H9 (cell line): ENCODE measurements at regions not wholly inside any gene's neighbourhood (a gene's known extent, or its start where the extent isn't known, plus 50 kb on each side); places are given as distances from the start of the nearest gene placed in this dataset.

ENCODE experiments used
- DNase-seq: peaks from one replicate; pipeline ENCODE4 v3.0.0-alpha.2; 2017
- H2AFZ ChIP-seq: one replicate; pipeline ENCODE4 v1.6.1; 2013; ENCODE audit warnings: mild to moderate bottlenecking, low read length, control low read depth, moderate library complexity
- H2AK5ac ChIP-seq: 2 replicates; pipeline ENCODE4 v1.6.1; 2013; ENCODE audit warnings: low read length, control low read depth, mixed read lengths; ENCODE audit not compliant: insufficient read length
- H2BK120ac ChIP-seq: one replicate; pipeline ENCODE4 v1.6.1; 2013; ENCODE audit warnings: low read depth, mild to moderate bottlenecking, low read length, control low read depth, inconsistent platforms; ENCODE audit not compliant: poor library complexity, severe bottlenecking
- H2BK12ac ChIP-seq: 2 replicates; pipeline ENCODE4 v1.6.1; 2013; ENCODE audit warnings: low read length, control low read depth, mixed read lengths, low read depth; ENCODE audit not compliant: insufficient read length
- H2BK15ac ChIP-seq: 2 replicates; pipeline ENCODE4 v1.6.1; 2013; ENCODE audit warnings: low read depth, low read length, control low read depth
- H2BK20ac ChIP-seq: one replicate; pipeline ENCODE4 v1.6.1; 2013; ENCODE audit warnings: low read depth, mild to moderate bottlenecking, low read length, control low read depth, inconsistent platforms; ENCODE audit not compliant: poor library complexity, severe bottlenecking
- H2BK5ac ChIP-seq: 2 replicates; pipeline ENCODE4 v1.6.1; 2013; ENCODE audit warnings: low read length, control low read depth, mixed read lengths; ENCODE audit not compliant: insufficient read length
- H3K14ac ChIP-seq: 2 replicates; pipeline ENCODE4 v1.6.1; 2013; ENCODE audit warnings: low read length, control low read depth; ENCODE audit not compliant: insufficient read depth
- H3K18ac ChIP-seq: 2 replicates; pipeline ENCODE4 v1.6.1; 2013; ENCODE audit warnings: low read depth, mild to moderate bottlenecking, mixed read lengths, low read length, control low read depth; ENCODE audit not compliant: insufficient read length
- H3K23ac ChIP-seq: 2 replicates; pipeline ENCODE4 v1.6.1; 2013; ENCODE audit warnings: low read length, control low read depth, mixed read lengths, low read depth; ENCODE audit not compliant: insufficient read length
- H3K23me2 ChIP-seq: 2 replicates; pipeline ENCODE4 v1.6.1; 2013; ENCODE audit warnings: low read depth, mild to moderate bottlenecking, mixed read lengths, low read length, control low read depth; ENCODE audit not compliant: insufficient read length, poor library complexity, severe bottlenecking
- H3K27ac ChIP-seq: 2 replicates; pipeline ENCODE4 v1.5.1; 2013; ENCODE audit warnings: low read length, control low read depth, mixed read lengths, low read depth; ENCODE audit not compliant: insufficient read length
- H3K27me3 ChIP-seq: 2 replicates; pipeline ENCODE4 v1.6.1; 2013; ENCODE audit warnings: low read length, control low read depth, inconsistent platforms; ENCODE audit not compliant: insufficient read depth
- H3K4ac ChIP-seq: 2 replicates; pipeline ENCODE4 v1.6.1; 2013; ENCODE audit warnings: low read depth, mild to moderate bottlenecking, control low read depth, inconsistent platforms, low read length, moderate library complexity
- H3K4me1 ChIP-seq: 2 replicates; pipeline ENCODE4 v1.6.1; 2013; ENCODE audit warnings: low read length, control low read depth, inconsistent platforms; ENCODE audit not compliant: insufficient read depth
- H3K4me2 ChIP-seq: 2 replicates; pipeline ENCODE4 v1.6.1; 2013; ENCODE audit warnings: low read length, control low read depth, mixed read lengths; ENCODE audit not compliant: insufficient read length, insufficient read depth
- H3K56ac ChIP-seq: 2 replicates; pipeline ENCODE4 v1.6.1; 2013; ENCODE audit warnings: low read depth, mild to moderate bottlenecking, mixed read lengths, low read length, control low read depth; ENCODE audit not compliant: insufficient read length
- H3K79me1 ChIP-seq: 2 replicates; pipeline ENCODE4 v1.6.1; 2013; ENCODE audit warnings: low read depth, mild to moderate bottlenecking, moderate library complexity, low read length, control low read depth, inconsistent platforms; ENCODE audit not compliant: insufficient read depth, poor library complexity, severe bottlenecking
- H3K79me2 ChIP-seq: 2 replicates; pipeline ENCODE4 v1.6.1; 2013; ENCODE audit warnings: low read length, control low read depth, inconsistent platforms; ENCODE audit not compliant: insufficient read depth
- H3K9ac ChIP-seq: 2 replicates; pipeline ENCODE4 v1.6.1; 2013; ENCODE audit warnings: low read length, control low read depth, mixed read lengths; ENCODE audit not compliant: insufficient read length; ENCODE audit errors: extremely low read depth
- H3K9me3 ChIP-seq: one replicate; pipeline ENCODE4 v1.6.1; 2013; ENCODE audit warnings: low read depth, low read length, inconsistent platforms; ENCODE audit not compliant: control insufficient read depth
- H3T11ph ChIP-seq: one replicate; pipeline ENCODE4 v1.6.1; 2013; ENCODE audit warnings: mild to moderate bottlenecking, low read length, control low read depth, inconsistent platforms
- H4K20me1 ChIP-seq: one replicate; pipeline ENCODE4 v1.6.1; 2013; ENCODE audit not compliant: control insufficient read depth, insufficient read length, insufficient read depth
- H4K5ac ChIP-seq: 2 replicates; pipeline ENCODE4 v1.6.1; 2013; ENCODE audit warnings: low read depth, mild to moderate bottlenecking, mixed read lengths, low read length, control low read depth; ENCODE audit not compliant: insufficient read length
- H4K8ac ChIP-seq: replicated peaks from 2 replicates; pipeline ENCODE4 v1.6.1; 2013; ENCODE audit warnings: low read length, control low read depth, mixed read lengths, low read depth; ENCODE audit not compliant: insufficient read length
- H4K91ac ChIP-seq: 2 replicates; pipeline ENCODE4 v1.6.1; 2013; ENCODE audit warnings: low read depth, mild to moderate bottlenecking, moderate library complexity, mixed read lengths, low read length, control low read depth; ENCODE audit not compliant: insufficient read length
- H3K27ac Mint-ChIP-seq, 3 experiments: 2 replicates in 2 of 3; 3 replicates in 1 of 3; pipeline ENCODE4 v1.8.0; 2020 to 2021; ENCODE audit warnings: mixed read lengths in 3 of 3, mild to moderate bottlenecking in 1 of 3, moderate library complexity in 1 of 3
- H3K27me3 Mint-ChIP-seq: 2 replicates; pipeline ENCODE4 v1.8.0; 2021; ENCODE audit warnings: low read depth, mild to moderate bottlenecking, moderate library complexity, mixed read lengths
- H3K36me3 Mint-ChIP-seq, 3 experiments: 2 replicates in 2 of 3; 3 replicates in 1 of 3; pipeline ENCODE4 v1.8.0; 2020 to 2021; ENCODE audit warnings: low read depth in 3 of 3, mixed read lengths in 3 of 3; ENCODE audit not compliant: insufficient read depth in 1 of 3
- H3K4me1 Mint-ChIP-seq, 2 experiments: 2 replicates each; pipeline ENCODE4 v1.8.0; 2020; ENCODE audit warnings: mixed read lengths in 2 of 2
- H3K4me3 Mint-ChIP-seq, 2 experiments: 2 replicates in 1 of 2; 3 replicates in 1 of 2; pipeline ENCODE4 v1.8.0; 2020 to 2021; ENCODE audit warnings: mild to moderate bottlenecking in 2 of 2, mixed read lengths in 2 of 2, moderate library complexity in 1 of 2
- H3K9me3 Mint-ChIP-seq, 2 experiments: 2 replicates in 1 of 2; 3 replicates in 1 of 2; pipeline ENCODE4 v1.8.0; 2020; ENCODE audit warnings: mild to moderate bottlenecking in 2 of 2, mixed read lengths in 2 of 2, moderate library complexity in 1 of 2
- CTCF ChIP-seq: fragments of 200-600 bp; sonication (generic); conservative IDR thresholded peaks from 3 replicates; pipeline ENCODE4 v1.8.0; 2021; ENCODE audit warnings: antibody characterized with exemption, mild to moderate bottlenecking
- WGBS: extraction: QIAGEN DNeasy Blood & Tissue Kit; methylation state at CpG from one replicate; pipeline ENCODE4 v1.1.7; 2013; ENCODE audit warnings: missing lambda C conversion rate, low lambda C conversion rate, mixed read lengths; ENCODE audit not compliant: insufficient read length; ENCODE audit errors: extremely low coverage; 5-methylcytosine and 5-hydroxymethylcytosine counted together

DNA sequence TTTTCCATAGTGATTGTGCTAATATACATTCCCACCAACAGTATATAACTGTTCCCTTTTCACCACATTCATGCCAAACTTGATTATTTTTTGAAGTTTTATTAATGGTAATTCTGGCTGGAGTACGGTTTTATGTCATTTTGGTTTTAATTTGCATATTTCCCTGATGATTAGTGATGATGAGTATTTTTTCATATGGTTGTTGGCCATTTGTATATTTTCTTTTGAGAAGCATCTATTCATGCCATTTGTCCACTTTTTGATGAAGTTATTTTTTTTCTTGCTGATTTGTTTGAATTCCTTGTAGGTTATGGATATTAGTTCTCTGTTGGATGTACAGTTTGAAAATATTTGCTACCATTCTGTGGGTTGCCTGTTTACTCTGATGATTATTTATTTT lies 484.4 kb upstream of the SPRY2 start:
- no peak for DNase-seq
- WGBS, result no CpG with 5 or more reads among the region's 1 CpG

More for the DNA sequence above, 484.4 kb upstream of the SPRY2 start:
- no peak overlapping the region for H3K14ac ChIP-seq
- no peaks in the 10 kb centered on the region for H3K9me3 ChIP-seq
- no peaks in the 10 kb centered on the region for H3K79me2 ChIP-seq
- H3K9me3 Mint-ChIP-seq, result peaks cover 23 to 42% of the 10 kb centered on the region in 2 experiments
- no peaks in the 10 kb centered on the region for H3K4me1 ChIP-seq
- H3K4ac ChIP-seq, result no peak overlapping the region
- no peak overlapping the region for H2BK120ac ChIP-seq
- H2BK20ac ChIP-seq, result no peak overlapping the region
- TF ChIP-seq CTCF, result no peak
- H2AFZ ChIP-seq, result no peak overlapping the region
- H3K23me2 ChIP-seq, result no peaks in the 10 kb centered on the region
- H3K4me1 Mint-ChIP-seq, result no peaks in the 10 kb centered on the region
- H2BK5ac ChIP-seq, result no peak overlapping the region
- H3K56ac ChIP-seq, result no peak overlapping the region
- no peak overlapping the region for H2BK12ac ChIP-seq
- no peak overlapping the region for H3T11ph ChIP-seq
- H2BK15ac ChIP-seq, result no peak overlapping the region
- no peak overlapping the region for H3K4me3 Mint-ChIP-seq
- H3K23ac ChIP-seq, result no peak overlapping the region
- H4K20me1 ChIP-seq, result no peaks in the 10 kb centered on the region
- H3K36me3 Mint-ChIP-seq, result peaks cover 0 to 29% (median 4%) of the 10 kb centered on the region in 3 experiments; a peak in 5 of 7 replicates
- no peak overlapping the region for H4K91ac ChIP-seq
- no peaks in the 10 kb centered on the region for H3K79me1 ChIP-seq
- H3K27ac ChIP-seq, result no peak overlapping the region
- H3K9ac ChIP-seq, result no peak overlapping the region
- H3K27ac Mint-ChIP-seq, result no peak overlapping the region; a peak in 1 of 7 replicates
- H4K8ac ChIP-seq, result no peak overlapping the region
- H4K5ac ChIP-seq, result no peak overlapping the region
- H2AK5ac ChIP-seq, result no peak overlapping the region
- no peaks in the 10 kb centered on the region for H3K27me3 ChIP-seq
- no peak overlapping the region for H3K4me2 ChIP-seq
- H3K18ac ChIP-seq, result no peak overlapping the region
- H3K27me3 Mint-ChIP-seq, result no peaks in the 10 kb centered on the region
